H54 (cell line): ENCODE measurements at regions not wholly inside any gene's neighbourhood (a gene's known extent, or its start where the extent isn't known, plus 50 kb on each side); places are given as distances from the start of the nearest gene placed in this dataset.
"Not testable (repeated sequence)": the region's sequence is repeated elsewhere in the genome, so short reads cannot be mapped to it uniquely, and the experiment has no call there.

Source experiments
- DNase-seq: peaks from one replicate; pipeline ENCODE4 v3.0.0; 2011; ENCODE audit warnings: low spot score, mixed read lengths; ENCODE audit not compliant: insufficient read length
- FAIRE-seq: peaks from 3 replicates; lab custom pipeline; 2011; peaks lifted over from hg19 to GRCh38; lab: Jason Lieb, UNC

DNA sequence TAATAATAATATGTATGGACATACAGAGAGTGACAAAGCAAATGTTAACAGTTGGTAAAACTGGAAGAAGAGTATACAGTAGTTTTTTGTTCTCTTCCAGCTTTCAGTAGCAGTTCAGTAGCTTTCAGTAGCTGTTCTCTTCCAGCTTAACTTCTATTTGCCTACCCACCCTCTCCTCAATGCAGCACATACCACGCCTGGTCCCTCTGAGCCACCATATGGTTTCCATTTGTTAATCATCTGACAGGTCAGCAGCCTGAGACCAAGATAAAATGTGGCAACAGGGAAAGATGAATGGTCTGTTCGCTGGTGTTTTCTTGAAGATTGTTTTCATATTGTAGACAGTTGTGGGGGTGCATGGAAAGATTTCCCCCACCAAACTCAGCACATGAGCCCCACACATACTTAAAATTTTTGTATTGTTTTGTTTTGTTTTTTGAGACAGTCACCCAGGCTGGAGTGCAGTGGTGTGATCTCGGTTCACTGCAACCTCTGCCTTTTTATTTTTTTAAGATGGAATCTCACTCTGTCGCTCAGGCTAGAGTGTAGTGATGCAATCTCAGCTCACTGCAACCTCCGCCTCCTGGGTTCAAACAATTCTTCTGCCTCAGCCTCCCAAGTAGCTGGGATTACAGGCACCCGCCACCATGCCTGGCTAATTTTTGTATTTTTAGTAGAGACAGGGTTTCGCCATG lies 56.8 kb downstream of the ATP6V0E2 start:
- FAIRE-seq, DNase-seq: not testable (repeated sequence)

GRCh38 chr7:149933776-149934175 lies 60.0 kb downstream of the ATP6V0E2 start:
- DNase-seq, FAIRE-seq: not testable (repeated sequence)

DNA sequence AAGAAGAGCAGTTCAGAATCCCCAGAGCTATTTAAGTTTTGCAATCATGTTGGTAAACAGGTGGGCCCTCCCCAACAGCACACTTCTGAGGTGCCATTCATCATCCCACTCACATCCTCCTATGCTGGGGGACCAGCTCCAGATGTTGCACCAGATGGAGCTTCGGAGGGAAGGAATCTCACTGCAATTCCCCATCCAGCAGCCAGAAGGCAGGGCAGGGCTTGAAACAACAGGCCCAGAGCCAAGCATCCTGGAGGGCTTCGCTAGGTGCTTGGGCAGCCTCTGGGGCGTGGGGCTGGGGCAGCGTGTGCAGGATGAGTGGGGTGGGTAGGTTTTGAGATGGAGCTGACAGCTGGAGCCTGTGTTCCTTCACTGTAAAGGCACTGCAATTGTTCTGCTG lies 73.6 kb downstream of the ATP6V0E2 start:
- FAIRE-seq, DNase-seq: not testable (repeated sequence)

GRCh38 chr7:149948444-149948843 lies 74.7 kb downstream of the ATP6V0E2 start:
- DNase-seq, FAIRE-seq: not testable (repeated sequence)

DNA sequence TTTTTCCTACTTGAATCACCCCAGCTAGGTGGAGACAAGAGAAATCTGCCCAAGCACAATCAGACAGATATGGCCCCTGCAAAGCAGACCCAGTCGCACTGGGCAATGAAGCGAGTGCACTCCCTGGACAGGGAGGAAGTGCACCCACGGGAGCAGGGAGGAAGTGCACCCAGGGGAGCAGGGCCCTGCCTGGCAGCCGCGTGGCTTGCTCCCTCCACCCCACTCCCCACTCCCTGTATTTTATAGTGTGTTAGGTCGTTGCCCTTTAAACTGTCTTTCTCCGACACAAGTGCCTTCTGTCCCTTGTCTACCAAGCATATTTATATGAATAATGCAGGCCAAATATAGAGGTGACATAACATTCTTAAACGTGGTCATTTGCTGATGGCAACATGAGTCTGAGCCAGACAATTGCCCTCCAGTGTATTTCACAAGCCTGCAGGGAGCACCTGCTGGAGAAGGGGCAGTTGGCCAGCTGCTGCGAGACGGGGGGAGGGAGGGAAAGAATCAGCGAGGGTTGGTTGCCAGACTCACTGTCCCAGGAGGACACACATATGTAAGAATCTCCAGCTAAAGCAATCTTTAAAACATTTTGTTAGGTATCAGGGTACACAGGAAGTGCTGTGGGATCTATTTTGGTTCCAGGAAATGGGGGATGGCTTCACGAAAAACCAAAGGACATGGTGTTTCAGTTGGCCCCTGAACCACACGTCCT lies 76.3 kb downstream of the ATP6V0E2 start:
- FAIRE-seq, DNase-seq: not testable (repeated sequence)

GRCh38 chr7:149950578-149950924 lies 76.8 kb downstream of the ATP6V0E2 start:
- DNase-seq, result not testable (repeated sequence)

GRCh38 chr7:149951579-149951978 lies 77.8 kb downstream of the ATP6V0E2 start:
- DNase-seq, FAIRE-seq: not testable (repeated sequence)

More at GRCh38 chr7:149950578-149950924, 76.8 kb downstream of the ATP6V0E2 start:
- FAIRE-seq, result not testable (repeated sequence)

GRCh38 chr7:149958880-149959279 lies 85.1 kb downstream of the ATP6V0E2 start:
- not testable (repeated sequence) for FAIRE-seq, DNase-seq

DNA sequence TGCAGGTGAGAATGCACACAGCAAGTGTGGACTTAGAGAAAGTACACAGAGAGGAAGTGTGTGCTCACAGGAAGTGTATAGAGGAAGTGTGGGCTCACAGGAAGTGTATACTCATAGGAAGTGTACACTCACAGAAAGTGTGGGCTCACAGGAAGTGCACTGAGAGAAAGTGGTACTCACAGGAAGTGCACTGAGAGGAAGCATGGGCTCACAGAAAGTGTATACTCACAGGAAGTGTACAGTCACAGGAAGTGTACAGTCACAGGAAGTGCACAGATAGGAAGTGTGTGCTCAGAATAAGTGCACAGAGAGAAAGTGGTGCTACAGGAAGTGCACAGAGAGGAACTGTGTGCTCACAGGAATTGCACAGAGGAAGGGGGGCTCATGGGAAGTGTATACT lies 87.1 kb downstream of the ATP6V0E2 start:
- not testable (repeated sequence) for DNase-seq, FAIRE-seq

- not testable (repeated sequence) for DNase-seq, FAIRE-seq
Observed at GRCh38 chr7:149961878-149962277, 88.1 kb downstream of the ATP6V0E2 start.

DNA sequence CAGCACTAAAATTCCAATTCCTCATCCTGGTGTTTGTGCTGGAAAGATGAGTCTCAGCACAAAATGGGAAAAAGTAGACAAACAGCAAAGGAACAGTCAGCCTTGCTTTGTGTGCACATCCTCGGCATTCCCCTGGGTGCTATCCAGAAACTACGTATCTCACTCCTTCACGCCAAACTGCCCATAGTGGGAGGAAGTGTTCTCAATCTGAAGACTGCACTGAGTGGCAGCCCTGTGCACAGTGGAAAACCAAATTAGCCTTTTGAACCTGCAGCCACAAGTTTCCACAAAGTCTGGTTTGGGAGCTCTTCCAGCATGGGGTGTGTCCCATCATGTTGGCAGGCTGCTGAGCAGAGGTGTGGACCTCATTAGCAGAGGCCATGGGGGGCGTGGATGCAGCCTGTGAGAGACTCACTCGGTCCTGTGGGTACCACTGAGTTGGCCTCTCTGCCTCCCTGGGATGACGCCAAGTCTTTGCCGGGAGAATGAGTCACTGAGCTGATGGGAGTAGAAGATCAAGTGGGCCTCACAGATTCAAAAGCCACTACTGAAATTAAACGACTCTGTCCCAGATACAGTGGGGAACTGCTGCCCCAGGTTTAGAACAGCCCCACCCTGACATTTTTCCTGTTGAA lies 89.0 kb downstream of the ATP6V0E2 start:
- not testable (repeated sequence) for FAIRE-seq, DNase-seq

- DNase-seq, FAIRE-seq: not testable (repeated sequence)
Observed at GRCh38 chr7:149963985-149964384, 90.2 kb downstream of the ATP6V0E2 start.

- FAIRE-seq, result not testable (repeated sequence)
Observed at GRCh38 chr7:149966444-149966843, 92.7 kb downstream of the ATP6V0E2 start.

GRCh38 chr7:149972977-149973376 lies 99.2 kb downstream of the ATP6V0E2 start:
- DNase-seq, FAIRE-seq: not testable (repeated sequence)

More at GRCh38 chr7:149966444-149966843, 92.7 kb downstream of the ATP6V0E2 start:
- DNase-seq, result not testable (repeated sequence)

DNA sequence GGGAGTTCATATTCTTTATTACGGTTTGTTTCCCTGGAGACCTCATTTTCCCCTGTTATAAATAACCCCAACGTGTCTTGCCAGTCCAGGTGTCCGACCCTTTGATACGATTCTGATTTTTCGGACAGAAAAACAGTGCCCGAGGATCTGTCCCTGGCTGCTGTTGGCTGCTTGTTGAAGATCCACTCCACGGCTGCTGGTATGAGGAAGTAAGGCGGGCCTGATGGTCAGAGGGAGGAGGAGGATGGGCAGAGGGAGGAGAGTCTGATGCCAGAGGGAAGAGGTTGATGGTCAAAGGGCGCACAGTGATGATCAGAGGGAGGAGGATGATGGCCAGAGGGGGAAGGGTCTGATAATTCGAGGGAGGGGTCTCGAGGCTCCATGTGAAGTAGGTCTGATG lies 99.9 kb downstream of the ATP6V0E2 start:
- DNase-seq, FAIRE-seq: not testable (repeated sequence)

DNA sequence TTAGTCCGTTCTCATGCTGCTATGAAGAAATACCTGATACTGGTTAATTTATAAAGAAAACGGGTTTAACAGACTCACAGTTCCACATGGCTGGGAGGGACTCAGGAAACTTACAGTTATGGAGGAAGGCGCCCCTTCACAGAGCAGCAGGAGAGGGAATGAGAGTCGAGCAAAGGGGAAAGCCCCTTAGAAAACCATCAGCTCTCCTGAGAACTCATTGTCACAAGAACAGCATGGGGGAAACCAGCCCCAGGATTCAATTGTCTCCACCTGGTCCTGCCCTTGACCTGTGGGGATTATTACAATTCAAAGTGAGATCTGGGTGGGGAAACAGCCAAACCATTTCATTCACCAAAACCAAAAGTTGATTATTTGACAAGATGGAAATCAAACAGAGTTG lies 101.8 kb downstream of the ATP6V0E2 start:
- not testable (repeated sequence) for DNase-seq, FAIRE-seq

DNA sequence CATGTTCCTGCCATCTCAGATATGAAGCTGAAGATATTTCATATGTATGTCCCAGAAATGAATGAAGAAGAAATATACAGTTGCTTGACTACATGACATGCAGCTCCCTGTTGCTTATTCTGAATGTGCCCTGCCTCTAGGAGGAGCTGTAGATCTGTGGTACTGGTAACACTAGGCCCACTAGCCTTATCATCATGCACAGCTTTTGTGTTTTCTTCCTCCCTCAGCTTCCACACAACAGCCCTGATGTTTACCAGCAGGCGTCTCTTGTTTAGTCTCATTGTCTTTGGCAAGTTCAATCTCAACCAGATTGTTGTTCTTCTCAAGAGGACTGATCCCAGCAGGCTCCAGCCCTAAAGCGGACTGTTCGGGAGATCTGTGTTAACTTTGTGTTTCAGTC lies 104.8 kb downstream of the ATP6V0E2 start:
- FAIRE-seq, DNase-seq: not testable (repeated sequence)

- not testable (repeated sequence) for DNase-seq, FAIRE-seq
Observed at GRCh38 chr7:149978944-149979343, 105.2 kb downstream of the ATP6V0E2 start.

GRCh38 chr7:149982537-149983112 lies 108.9 kb downstream of the ATP6V0E2 start:
- not testable (repeated sequence) for FAIRE-seq, DNase-seq

DNA sequence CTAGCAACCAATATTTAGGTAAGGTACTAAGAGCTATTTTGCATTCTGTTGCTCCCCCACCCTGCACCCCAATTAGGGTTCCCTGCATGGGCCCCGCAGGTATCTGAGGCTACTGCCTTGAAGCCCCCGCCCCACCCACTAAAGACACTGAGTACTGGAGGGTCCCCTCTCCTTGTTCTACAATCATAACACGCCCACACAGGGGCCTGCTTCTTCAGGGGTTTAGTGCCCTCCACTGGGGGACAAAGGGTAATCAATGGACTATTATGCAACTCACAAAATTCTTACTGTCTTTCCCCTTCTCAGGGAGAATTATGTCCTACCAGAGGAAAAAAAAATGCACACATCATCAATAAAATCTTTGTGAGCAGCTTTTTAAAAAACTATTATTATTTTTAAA lies 113.1 kb downstream of the ATP6V0E2 start:
- not testable (repeated sequence) for FAIRE-seq, DNase-seq
